SU-DHL-6 (cell line): ENCODE measurements at regions not wholly inside any gene's neighbourhood (a gene's known extent, or its start where the extent isn't known, plus 50 kb on each side); places are given as distances from the start of the nearest gene placed in this dataset.

Experiments used
- CTCF ChIP-seq: fragments of 200-600 bp; sonication (generic); IDR thresholded peaks from one replicate; pipeline ENCODE4 v1.5.1; 2017; ENCODE audit warnings: antibody characterized with exemption, mild to moderate bottlenecking, low read length, moderate library complexity; ENCODE audit not compliant: insufficient read depth, poor library complexity, severe bottlenecking
- EZH2phosphoT487 ChIP-seq: fragments of 200-600 bp; sonication (generic), shearing (Covaris generic); conservative IDR thresholded peaks from 2 replicates; pipeline ENCODE4 v1.6.1; 2018; ENCODE audit warnings: mild to moderate bottlenecking, antibody characterized with exemption, low read length, moderate library complexity, mixed read lengths

- TF ChIP-seq CTCF = no peak
- no peak for TF ChIP-seq EZH2phosphoT487
These were observed 163.9 kb downstream of the BMP7 start for GRCh38 chr20:57102566-57102965.
